Transverse colon (tissue), 3 donors: ENCODE measurements at regions not wholly inside any gene's neighbourhood (a gene's known extent, or its start where the extent isn't known, plus 50 kb on each side); places are given as distances from the start of the nearest gene placed in this dataset.

Source experiments
- CTCF ChIP-seq, 5 experiments: fragments of 200-600 bp in 3 of 5; fragments of 450-650 bp in 2 of 5; sonication (generic) in 3 of 5; IDR thresholded peaks; 1 replicate in 2 of 5; 2 replicates in 3 of 5; pipeline ENCODE4 v1.5.1; 2016 to 2017; ENCODE audit warnings: antibody characterized with exemption in 5 of 5, inconsistent platforms in 3 of 5, mild to moderate bottlenecking in 2 of 5, moderate library complexity in 1 of 5
- EP300 ChIP-seq: sonication (generic); formaldehyde crosslinking; IDR thresholded peaks from one replicate; pipeline ENCODE4 v1.6.1; 2017; ENCODE audit warnings: antibody characterized with exemption, low read depth
- POLR2A ChIP-seq: fragments of 450-650 bp; IDR thresholded peaks from one replicate; pipeline ENCODE4 v1.6.1; 2016; ENCODE audit warnings: antibody characterized with exemption, mild to moderate bottlenecking, moderate library complexity

GRCh38 chr2:129325151-129325550, 654.3 kb upstream of the RAB6C start:
- TF ChIP-seq CTCF (IDR thresholded peaks at IDR 0.05): no peak
- no peak for TF ChIP-seq POLR2A
- no peak for TF ChIP-seq EP300
